ENCODE measurements at regions not wholly inside any gene's neighbourhood (a gene's known extent, or its start where the extent isn't known, plus 50 kb on each side); places are given as distances from the start of the nearest gene placed in this dataset.

GRCh38 chr13:56066321-56066720, 1074.4 kb upstream of the PRR20A start:
- no peak for DNase-seq (ENCODE audit: low read depth)
- no peak overlapping the region for H3K4me3 ChIP-seq (ENCODE audit: low read depth, low read length)
- no peak for TF ChIP-seq CTCF (conservative IDR thresholded peaks at IDR 0.05; ENCODE audit: low read depth, low read length)

- no peak for TF ChIP-seq CTCF (conservative IDR thresholded peaks at IDR 0.05; ENCODE audit: low read depth, low read length)
- H3K4me3 ChIP-seq (ENCODE audit: low read depth, low read length) = no peak overlapping the region
Measured at GRCh38 chr13:56102641-56103040, 1038.1 kb upstream of the PRR20A start.

GRCh38 chr13:56110751-56111150, 1030.0 kb upstream of the PRR20A start:
- DNase-seq (ENCODE audit: low read depth) = no peak

More at GRCh38 chr13:56102641-56103040, 1038.1 kb upstream of the PRR20A start:
- DNase-seq (ENCODE audit: low read depth) = no peak

GRCh38 chr13:56134524-56134923, 1006.2 kb upstream of the PRR20A start:
- TF ChIP-seq CTCF (conservative IDR thresholded peaks at IDR 0.05; ENCODE audit: low read depth, low read length) = no peak
- no peak for DNase-seq (ENCODE audit: low read depth)
- no peak overlapping the region for H3K4me3 ChIP-seq (ENCODE audit: low read depth, low read length)

More at GRCh38 chr13:56110751-56111150, 1030.0 kb upstream of the PRR20A start:
- TF ChIP-seq CTCF (conservative IDR thresholded peaks at IDR 0.05; ENCODE audit: low read depth, low read length) = no peak
- H3K4me3 ChIP-seq (ENCODE audit: low read depth, low read length) = no peak overlapping the region

GRCh38 chr13:56166864-56167263, 973.9 kb upstream of the PRR20A start:
- no peak for DNase-seq (ENCODE audit: low read depth)
- TF ChIP-seq CTCF (conservative IDR thresholded peaks at IDR 0.05; ENCODE audit: low read depth, low read length) = no peak
- H3K4me3 ChIP-seq (ENCODE audit: low read depth, low read length) = no peak overlapping the region

- no peak for TF ChIP-seq CTCF (conservative IDR thresholded peaks at IDR 0.05; ENCODE audit: low read depth, low read length)
- no peak overlapping the region for H3K4me3 ChIP-seq (ENCODE audit: low read depth, low read length)
- no peak for DNase-seq (ENCODE audit: low read depth)
Measured at GRCh38 chr13:56168581-56168980, 972.1 kb upstream of the PRR20A start.

- no peak for DNase-seq (ENCODE audit: low read depth)
- no peak for TF ChIP-seq CTCF (conservative IDR thresholded peaks at IDR 0.05; ENCODE audit: low read depth, low read length)
- no peak overlapping the region for H3K4me3 ChIP-seq (ENCODE audit: low read depth, low read length)
Measured at GRCh38 chr13:56173346-56173745, 967.4 kb upstream of the PRR20A start.

All from epithelial cell of proximal tubule (primary cell).